ENCODE measurements at regions not wholly inside any gene's neighbourhood (a gene's known extent, or its start where the extent isn't known, plus 50 kb on each side); places are given as distances from the start of the nearest gene placed in this dataset.
"Not testable (repeated sequence)": the region's sequence is repeated elsewhere in the genome, so short reads cannot be mapped to it uniquely, and the experiment has no call there.

GRCh38 chr5:9782826-9783560 is 152.8 kb upstream of the TAS2R1 start:
- no peak for ATAC-seq
- intact Hi-C loops (cut with micrococcal nuclease): no loop called here
- no peak for DNase-seq

DNA sequence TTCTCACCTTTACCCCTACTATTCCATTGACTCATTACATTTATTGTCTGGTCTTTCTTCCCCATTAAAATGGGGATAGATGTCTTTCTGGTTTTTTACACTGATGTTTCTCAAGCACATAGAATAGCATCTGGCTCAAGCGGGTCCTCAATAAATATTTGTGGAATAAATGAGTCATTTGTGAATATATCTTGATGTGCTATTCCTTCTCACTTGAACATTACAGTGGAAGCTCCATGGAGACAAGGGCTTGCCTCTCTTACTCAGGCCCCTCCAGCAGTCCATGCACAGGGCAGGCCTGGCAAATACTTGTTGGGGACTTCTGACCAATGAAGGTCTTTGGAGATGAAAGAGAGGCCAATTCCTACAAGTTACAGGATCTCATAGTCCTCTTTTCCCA is 151.7 kb upstream of the TAS2R1 start:
- no peak for DNase-seq
- ATAC-seq: no peak
- intact Hi-C loops (cut with micrococcal nuclease): no loop called here

DNA sequence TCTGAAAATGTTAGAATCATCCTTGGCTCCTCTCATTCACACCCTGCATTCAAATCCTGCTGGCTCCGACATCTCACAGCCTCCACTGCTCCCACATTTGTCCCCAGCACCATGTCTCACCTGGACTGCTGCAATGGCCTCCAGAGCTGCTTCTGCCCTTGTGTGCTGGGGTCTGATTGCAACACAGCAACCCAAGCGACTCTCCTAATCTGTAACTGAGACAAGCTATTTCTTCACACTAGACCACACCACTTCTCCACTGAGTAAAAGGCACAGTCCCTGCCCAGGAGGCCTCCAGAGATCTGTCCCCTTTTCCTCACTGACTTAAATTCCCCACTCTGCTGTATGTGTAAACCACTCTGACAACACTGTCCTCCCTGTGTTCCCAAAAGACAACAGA is 151.1 kb upstream of the TAS2R1 start:
- DNase-seq: no peak
- intact Hi-C loops (cut with micrococcal nuclease): no loop called here
- ATAC-seq: no peak

DNA sequence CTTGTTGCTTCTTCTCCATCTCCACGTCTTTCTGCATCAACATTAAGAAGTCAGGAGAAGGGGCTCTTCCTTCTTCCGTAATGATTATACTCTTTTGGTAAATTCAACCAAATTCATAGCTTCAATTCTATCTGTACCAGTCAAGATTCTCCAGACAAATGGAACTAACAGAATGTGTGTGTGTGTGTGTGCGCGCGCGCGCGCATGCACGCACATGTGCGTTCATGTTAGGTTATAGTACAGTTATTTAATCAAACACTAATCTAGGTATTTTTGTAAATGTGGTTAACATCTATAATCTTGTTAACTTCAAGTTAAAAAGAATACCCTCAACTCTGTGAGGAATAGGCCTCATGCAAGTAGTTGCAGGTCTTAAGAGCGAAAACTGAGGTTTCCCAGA is 150.3 kb upstream of the TAS2R1 start:
- DNase-seq (no peak), ATAC-seq (no peak)
- intact Hi-C loops (cut with micrococcal nuclease): no loop called here

DNA sequence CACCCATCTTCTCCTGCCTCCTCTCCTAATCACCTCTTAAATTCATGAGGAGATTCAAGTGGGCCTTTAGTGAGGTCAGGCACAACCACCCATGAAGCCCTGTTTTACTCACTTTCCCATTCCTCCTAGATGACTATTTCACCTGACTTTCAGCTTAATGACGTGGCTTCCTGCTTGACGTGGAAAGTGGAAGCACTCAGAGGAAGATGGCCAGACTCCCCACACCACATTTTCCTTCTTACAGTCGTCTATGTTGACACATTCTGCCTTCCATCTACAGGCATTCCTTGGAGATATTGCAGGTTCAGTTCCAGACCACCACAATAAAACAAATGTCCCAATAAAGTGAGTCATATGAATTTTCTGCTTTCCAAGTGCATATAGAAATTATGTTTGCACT is 146.4 kb upstream of the TAS2R1 start:
- no peak for ATAC-seq
- intact Hi-C loops (cut with micrococcal nuclease): no loop called here
- DNase-seq: no peak

DNA sequence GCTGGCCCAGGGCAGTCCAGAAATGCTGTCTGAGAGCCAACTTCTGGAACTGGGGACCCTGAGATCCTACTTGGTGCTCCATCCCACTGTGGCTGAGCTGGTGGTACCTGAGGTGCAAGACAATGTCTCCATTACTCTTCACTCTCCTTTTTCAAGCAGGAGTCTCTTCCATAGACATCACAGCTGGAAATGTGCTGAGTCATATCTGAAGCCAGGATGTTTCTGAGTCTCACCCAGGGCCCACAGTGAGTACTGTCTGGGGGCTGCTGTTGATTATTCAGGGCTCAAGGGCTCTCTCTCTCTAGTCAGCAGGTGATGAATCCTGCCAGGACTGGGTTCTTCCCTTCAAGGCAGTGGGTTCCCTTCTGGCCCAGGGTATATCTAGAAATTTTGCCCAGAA is 145.2 kb upstream of the TAS2R1 start:
- DNase-seq (no peak), ATAC-seq (no peak)
- intact Hi-C loops (cut with micrococcal nuclease): no loop called here

GRCh38 chr5:9774472-9775079 is 144.4 kb upstream of the TAS2R1 start:
- intact Hi-C loops (cut with micrococcal nuclease): no loop called here
- DNase-seq: no peak
- no peak for ATAC-seq

- intact Hi-C loops (cut with micrococcal nuclease): no loop called here
These were observed 140.9 kb upstream of the TAS2R1 start for GRCh38 chr5:9771079-9771478.

GRCh38 chr5:9766581-9766980 is 136.4 kb upstream of the TAS2R1 start:
- intact Hi-C loops (cut with micrococcal nuclease): no loop called here
- ATAC-seq (no peak), DNase-seq (no peak)

More at GRCh38 chr5:9771079-9771478, 140.9 kb upstream of the TAS2R1 start:
- ATAC-seq: no peak
- DNase-seq: no peak

DNA sequence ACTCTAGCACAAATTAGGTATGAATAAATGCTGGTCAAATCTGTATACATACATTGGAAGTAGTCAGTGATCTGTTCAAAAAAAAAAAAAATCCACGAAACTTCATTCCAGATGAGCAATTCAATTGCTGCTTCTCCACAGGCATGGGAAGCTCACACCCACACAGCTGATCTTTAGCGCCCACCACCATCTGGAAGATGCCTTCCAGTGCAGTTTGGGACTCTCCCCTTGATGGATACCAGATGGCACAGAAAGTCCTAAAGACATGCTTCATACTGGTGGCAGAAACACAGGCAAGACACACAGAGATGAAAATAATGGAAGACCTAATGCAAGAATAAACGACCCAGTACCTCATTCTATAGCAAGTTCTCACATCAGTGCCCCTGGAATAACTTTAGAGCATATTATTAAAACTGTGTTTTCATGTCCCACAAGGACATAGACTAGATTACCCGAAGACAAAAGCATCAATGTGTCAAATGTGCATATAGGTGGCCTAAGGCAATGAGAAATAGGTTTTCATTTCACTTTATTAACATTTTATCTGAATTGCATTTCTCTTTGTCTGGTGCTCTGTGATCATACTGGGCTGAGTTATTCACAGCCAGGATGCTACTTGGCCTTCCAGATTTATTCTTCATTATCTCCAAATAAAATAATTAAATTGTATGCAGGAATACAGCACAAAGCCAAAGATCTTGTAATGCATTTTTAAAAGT is 135.4 kb upstream of the TAS2R1 start:
- intact Hi-C loops (cut with micrococcal nuclease): no loop called here
- ATAC-seq: no peak
- DNase-seq: no peak

DNA sequence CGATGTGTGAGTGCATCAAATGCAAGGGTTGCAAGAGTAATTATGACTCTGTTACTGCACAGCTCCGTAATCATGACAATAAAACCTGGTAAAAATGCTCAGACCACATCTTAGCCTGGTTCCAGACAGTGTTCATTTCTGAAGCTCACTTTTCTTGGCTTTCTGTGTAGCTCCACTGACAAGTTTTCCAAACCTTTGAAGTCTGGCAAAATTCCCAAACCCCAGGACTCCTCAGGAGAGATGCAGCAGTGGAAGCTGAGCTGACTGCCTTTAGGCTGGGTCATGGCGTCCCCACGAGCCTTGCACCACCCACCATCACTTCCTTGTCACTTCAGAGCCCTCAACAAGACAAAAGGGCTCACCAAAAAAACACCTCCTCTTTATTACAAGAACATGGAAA is 131.6 kb upstream of the TAS2R1 start:
- intact Hi-C loops (cut with micrococcal nuclease): no loop called here
- no peak for DNase-seq
- ATAC-seq: no peak

- intact Hi-C loops (cut with micrococcal nuclease); ATAC-seq; DNase-seq: not testable (repeated sequence)
These were observed 122.5 kb upstream of the TAS2R1 start for GRCh38 chr5:9752670-9753069.

- ATAC-seq: no peak
- intact Hi-C loops (cut with micrococcal nuclease): no loop called here
- DNase-seq: no peak
These were observed 113.4 kb upstream of the TAS2R1 start for GRCh38 chr5:9743507-9743906.

DNA sequence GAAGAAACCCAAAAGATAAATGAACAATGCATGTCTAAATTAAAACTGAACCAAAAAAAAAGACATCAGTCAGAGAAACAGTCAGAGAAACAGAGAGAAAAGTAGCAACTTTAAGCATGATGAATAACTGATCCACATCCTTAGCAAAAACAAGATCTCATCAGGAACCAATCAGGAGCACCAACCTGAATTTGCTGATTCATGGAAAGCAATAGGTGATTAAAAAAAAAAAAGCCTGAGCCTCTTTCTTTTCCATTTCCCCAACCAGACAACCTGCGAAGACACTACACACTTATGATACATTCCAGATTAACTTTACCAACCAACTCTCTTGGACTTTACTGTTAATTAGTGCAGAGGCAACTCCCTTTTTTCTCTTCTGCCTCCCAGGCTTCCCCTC is 112.7 kb upstream of the TAS2R1 start:
- no peak for DNase-seq
- intact Hi-C loops (cut with micrococcal nuclease): no loop called here
- no peak for ATAC-seq

- ATAC-seq: no peak
- DNase-seq: no peak
- intact Hi-C loops (cut with micrococcal nuclease): no loop called here
These were observed 109.0 kb upstream of the TAS2R1 start for GRCh38 chr5:9739135-9739534.

DNA sequence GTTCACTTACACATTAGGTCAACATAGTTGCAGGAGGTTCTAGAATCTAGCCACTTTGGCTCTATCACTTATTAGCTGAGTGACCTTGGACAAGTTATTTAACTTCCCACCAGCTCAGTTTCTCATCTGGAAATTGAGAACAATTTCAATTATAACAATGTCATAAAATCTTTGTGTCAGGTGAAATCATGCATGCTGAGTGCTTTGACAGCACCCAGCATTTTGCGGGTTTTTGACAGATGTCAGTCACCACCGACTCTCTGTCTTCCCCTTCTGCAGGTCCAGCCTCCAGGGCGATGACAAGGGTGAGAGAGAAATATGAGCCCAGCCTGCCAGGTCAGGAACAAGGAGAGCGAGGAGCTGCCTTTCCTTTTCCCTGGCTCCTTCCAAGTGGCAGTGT is 107.1 kb upstream of the TAS2R1 start:
- DNase-seq (no peak), ATAC-seq (no peak)
- intact Hi-C loops (cut with micrococcal nuclease): no loop called here

- intact Hi-C loops (cut with micrococcal nuclease): no loop called here
- no peak for ATAC-seq
- no peak for DNase-seq
These were observed 103.3 kb upstream of the TAS2R1 start for GRCh38 chr5:9733486-9733885.

- DNase-seq (no peak), ATAC-seq (no peak)
- intact Hi-C loops (cut with micrococcal nuclease): no loop called here
These were observed 101.0 kb upstream of the TAS2R1 start for GRCh38 chr5:9731159-9731558.

GRCh38 chr5:9728261-9728660 is 98.1 kb upstream of the TAS2R1 start:
- intact Hi-C loops (cut with micrococcal nuclease): no loop called here
- ATAC-seq (no peak), DNase-seq (no peak)

DNA sequence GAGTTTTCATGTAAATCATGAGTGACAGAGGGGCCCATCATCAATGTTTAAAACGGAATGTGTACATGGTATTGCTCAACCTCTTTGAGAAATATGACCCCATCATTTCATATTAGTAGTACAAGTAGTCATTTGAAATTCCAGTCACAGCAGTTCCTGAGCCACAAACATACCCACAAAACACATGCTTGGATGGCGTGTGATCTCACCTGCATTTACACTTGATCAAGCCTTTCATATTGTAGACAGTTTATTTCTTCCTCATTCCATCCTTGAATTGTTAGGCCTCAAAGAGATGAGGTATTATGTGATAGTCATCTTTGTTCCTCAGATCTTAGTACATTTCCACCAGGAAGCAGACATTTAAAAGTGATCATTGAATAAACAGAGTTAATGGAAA is 96.8 kb upstream of the TAS2R1 start:
- intact Hi-C loops (cut with micrococcal nuclease): no loop called here
- DNase-seq (no peak), ATAC-seq (no peak)

DNA sequence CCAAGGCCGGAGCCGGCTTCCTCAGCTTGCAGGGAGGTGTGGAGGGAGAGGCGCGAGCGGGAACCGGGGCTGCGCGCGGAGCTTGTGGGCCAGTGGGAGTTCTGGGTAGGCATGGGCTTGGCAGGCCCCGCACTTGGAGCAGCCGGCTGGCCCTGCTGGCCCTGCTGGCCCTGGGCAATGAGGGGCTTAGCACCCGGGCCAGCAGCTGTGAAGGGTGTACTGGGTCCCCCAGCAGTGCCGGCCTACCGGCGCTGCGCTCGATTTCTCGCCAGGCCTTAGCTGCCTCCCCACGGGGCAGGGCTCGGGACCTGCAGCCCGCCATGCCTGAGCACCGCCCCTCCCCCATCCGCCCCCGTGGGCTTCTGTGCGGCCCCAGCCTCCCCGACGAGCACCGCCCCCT is 95.1 kb upstream of the TAS2R1 start:
- DNase-seq; intact Hi-C loops (cut with micrococcal nuclease); ATAC-seq: not testable (repeated sequence)
